Glomerular endothelial cell (primary cell): ENCODE measurements at regions not wholly inside any gene's neighbourhood (a gene's known extent, or its start where the extent isn't known, plus 50 kb on each side); places are given as distances from the start of the nearest gene placed in this dataset.

Experiments used
- DNase-seq: peaks from one replicate; pipeline ENCODE4 v3.0.0-alpha.2; 2011; ENCODE audit warnings: low read depth, low spot score; ENCODE audit errors: extremely low read depth

DNA sequence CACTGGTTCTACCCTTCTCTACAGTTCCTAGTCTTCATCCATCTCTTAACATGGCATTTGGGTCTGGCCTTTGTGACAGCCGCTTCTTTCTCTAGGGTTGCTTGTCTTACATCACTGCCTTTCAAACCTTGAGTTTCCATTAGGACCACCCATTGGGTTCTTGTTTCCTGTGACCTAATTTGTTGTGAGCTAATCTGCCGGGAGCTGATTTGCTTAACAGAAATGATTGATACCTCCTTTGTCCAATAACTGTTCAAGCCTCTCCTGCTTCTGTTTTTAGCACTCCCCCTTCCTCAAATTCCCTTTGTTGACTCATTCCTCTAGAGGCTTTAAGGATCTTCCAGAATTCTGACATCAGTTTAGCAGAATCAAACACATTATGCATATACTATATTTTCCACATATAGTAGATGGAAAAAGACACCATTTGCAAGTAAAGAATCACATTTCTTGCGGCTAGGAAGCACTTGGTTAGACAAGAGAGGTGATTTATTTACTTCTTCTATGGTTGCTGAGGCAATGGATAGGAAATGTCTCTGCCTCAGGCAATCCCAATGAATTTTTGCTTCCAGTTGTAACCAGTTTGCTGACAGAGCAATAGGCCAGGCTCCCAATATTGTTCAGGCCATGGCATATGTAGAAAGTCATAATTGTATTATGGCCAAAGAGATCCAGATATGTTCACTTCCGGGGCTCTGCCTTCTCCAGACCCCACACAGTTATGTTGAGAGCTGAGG is 130.7 kb downstream of the SNX19 start:
- no peak for DNase-seq

DNA sequence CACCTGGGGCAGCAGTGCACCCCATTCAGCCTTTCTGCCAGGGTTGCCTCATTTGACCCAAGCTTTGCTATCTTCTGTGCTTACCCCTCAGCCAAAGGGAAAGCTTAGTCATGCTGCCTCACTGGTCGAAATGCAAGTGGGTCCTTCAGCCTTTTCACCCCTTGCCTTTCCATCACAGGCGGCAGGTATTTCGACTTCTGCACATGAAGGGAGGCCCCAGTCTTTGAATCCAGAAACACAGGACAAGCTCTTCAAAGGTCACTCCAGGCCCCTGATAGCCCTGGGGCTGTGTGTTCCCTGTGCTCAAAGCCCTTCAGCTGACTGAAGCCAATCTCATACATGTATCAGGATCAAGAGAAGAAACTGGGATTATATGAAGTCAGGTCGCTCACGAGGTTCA is 129.7 kb downstream of the SNX19 start:
- DNase-seq = no peak

DNA sequence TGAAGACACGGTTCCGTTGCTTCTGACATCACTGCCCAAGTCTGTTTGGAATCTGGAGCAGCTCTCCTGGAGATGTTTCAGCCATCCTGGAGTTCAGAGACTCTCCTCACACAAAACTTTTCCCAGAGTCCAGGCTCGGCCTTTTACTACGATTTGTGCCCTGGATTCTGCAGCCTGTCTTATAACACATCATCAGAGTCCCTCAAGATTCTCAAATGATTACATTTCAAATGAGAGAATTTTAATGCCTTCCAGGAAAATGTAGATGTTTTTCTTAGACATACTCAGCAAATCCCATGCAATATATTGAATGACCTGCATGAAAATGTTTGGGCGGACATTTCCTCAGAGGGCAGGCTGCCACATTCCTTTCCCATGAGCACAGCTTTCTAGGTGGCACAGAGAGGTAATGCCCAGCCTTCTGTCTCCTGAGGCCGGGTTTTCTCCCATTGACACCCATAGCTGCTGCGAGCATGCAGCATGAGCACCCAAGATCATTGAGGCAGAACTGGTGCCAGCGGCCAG is 129.1 kb downstream of the SNX19 start:
- DNase-seq = no peak

DNA sequence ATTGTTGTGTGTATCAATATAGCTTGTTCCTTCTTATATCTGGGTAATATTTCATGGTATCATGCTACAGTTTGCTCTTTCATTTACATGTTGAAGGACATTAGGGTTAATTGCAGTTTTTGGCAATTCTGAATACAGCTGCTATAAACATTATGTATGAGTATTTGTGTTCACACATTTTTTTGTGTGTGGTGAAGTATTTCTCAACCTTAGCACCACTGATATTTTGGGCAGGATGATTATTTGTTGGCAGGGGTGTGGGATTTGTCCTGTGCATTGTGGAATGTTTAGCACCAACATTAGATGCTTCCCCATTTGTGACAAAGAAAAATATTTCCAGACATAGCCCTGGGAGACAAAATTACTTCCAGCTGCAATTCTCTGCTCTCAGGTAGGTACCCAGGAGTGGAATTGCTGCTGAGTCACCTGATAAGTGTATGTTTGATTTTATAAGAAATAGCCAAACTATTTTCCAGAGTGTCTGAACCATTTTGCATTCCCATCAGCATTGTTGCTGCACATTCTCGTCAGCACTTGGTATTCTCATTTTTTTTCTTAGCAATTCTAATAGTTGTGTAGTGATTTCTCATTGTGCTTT is 128.2 kb downstream of the SNX19 start:
- DNase-seq = no peak

DNA sequence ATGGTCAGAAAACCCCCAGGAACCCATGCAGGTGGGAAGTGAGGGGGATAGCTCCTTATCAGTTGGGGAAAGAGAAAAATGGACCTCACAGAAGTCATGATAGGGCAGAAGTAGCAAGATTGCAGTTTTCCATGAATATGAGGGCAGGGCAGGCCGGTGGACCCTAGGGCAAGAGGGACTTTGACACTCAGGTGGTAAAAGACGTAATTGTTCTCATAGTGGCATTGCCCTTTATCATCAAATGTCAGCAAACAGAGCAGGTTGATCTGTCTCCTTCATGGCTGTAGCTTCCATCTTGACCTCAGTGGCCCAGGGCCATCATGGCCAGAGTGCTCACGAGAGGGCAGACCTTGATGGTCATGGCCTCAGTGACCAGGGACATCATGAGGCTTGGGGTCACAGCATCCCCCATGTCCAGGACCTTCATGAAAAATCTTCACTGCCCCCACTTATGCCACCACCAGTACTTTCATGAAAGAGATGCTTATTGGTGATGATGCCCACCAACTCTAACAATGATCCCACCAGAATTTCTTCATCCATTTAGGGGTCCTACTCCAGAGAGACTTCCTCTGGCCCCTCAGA is 127.1 kb downstream of the SNX19 start:
- no peak for DNase-seq

DNA sequence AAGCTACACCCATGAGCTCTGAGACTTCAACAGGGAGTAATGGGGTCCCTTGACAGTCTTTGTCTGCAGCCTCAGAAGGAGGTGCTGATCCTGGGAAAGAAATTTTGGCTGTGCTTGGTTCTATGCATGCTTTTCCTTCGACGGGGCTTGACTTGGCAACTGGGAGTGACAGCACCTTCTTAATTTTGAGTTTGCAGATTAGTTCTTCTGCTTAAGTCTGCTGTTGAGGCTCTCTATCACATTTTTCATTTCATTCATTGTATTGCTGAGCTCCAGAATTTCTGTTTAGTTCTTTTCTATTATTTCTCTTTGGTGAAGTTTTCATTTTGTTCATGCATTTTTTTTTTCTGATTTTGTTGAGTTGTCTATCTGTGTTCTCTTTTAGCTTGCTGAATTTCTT is 125.6 kb downstream of the SNX19 start:
- DNase-seq = no peak

DNA sequence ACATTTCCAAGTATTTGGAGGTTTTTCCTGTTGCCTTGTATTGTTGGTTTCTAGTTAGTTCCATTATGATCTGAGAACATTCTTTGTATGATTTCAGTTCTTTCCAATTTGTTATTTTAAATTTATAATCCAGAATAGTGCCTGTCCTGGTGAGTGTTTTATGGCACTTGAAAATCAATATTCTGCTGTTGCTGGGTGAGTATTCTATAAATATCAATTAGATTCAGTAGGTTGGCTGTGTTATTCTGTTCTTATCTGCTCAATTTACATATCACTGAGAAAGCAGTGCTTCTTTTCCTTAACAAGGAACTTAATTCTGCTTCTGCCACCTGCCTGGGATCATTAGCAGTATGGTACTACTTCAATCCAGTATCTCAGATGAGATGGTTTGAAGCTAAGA is 123.5 kb downstream of the SNX19 start:
- DNase-seq = no peak

DNA sequence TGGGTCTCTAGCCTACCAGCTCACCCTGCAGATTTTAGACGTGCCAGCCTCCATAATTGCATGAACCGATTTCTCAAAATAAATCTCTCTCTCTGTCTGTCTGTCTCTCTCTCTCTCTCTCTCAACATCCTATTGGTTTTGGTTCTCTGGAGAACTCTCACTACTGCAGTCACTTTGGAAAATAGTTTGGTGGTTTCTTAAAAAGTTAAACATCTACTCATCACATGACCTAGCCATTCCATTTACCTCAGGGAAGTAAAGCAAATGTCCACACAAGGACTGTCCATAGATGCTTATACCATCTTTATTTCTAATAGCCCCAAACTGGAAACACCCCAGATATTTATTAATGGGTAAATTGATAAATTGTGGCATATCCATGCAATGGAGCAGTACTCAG is 119.5 kb downstream of the SNX19 start:
- no peak for DNase-seq

DNA sequence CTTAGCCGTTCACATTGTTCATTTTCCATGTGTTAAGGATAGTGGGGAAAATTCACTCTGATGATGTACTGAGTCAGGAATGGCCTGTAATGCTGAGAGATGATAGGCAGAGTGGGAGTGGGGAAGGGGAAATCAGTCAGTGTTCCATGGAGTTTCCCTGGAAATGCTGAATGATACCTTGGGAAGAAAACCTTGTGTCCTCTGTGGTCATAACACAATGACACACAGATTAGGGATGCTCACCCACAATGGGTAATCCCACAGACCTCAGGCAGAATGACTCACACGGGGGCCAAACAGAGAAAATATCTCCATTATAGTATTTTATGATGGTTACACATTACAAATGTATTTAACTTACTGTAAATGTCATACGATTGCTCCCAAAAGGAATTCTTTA is 118.0 kb downstream of the SNX19 start:
- no peak for DNase-seq

DNA sequence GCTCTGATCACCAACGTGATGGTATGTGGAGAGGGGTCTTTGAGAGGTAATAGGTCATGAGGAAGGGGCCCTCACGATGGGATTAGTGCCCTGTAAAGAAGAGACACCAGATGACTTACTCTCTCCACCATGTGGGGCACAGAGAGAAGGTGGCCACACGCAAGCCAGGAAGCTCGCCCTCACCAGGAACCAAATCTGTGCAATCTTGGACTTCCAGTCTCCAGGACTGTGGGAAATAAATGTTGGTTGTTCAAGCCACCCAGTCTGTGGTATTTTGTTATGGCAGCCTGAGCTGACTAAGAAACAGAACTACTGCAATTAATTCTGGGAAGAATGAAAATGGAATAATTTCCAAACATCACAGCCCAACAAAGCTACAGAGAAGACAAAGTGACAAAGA is 117.5 kb downstream of the SNX19 start:
- DNase-seq = no peak

DNA sequence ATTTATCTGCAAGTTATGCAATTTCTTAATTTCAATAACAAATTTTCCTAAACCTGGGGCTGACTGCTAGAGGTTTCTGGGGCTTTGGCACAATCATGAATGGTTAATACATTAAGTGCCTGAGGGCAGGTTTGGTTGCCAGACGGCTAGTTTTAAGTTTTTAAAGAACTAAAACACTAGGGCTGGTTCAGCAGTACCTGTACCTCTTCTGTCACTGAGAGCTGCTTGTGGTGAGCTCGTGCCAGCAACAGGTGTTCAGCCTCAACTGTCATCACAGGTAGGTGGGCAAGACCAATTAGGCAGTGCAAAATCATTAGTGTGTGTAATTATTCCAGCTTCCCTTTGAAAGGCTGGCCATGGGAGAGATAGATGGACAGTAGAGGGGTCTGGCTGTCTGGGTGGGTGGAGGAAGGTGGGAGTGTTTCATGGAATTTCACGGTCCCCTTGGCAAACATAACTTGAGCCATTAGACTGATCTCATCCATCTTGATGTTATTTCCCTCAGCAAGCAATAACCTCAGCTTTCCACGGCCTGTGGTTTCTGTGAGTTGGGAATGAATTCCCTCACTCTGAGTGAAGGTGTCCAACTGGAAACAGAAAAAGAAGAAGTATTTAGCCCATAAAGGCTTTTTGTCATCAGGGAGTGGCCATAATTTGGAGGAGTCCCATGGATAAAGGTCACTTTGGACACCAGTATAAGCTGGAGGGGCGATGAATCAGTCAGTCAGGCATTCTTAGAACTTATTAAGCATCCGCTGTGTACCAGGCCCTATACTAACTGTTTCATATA is 114.8 kb downstream of the SNX19 start:
- no peak for DNase-seq

DNA sequence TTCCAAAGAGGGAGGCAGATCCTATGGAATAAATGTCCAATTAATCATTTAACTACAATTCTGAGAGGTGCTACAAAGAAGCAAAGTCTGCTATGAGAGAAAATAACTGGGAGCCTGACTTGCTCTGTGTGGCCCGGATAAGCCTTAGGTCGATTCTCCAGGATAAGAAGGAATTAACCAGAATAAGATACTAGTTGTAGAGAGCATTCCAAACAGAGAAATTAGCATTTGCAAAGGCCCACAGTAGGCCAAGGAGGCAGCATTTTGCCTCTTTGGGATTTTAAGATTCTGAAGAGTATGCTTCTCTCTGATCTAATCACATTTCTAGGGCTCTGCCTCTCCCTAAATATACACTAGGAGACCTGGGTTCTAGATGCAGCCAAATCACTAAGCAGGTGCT is 113.7 kb downstream of the SNX19 start:
- DNase-seq = no peak

DNA sequence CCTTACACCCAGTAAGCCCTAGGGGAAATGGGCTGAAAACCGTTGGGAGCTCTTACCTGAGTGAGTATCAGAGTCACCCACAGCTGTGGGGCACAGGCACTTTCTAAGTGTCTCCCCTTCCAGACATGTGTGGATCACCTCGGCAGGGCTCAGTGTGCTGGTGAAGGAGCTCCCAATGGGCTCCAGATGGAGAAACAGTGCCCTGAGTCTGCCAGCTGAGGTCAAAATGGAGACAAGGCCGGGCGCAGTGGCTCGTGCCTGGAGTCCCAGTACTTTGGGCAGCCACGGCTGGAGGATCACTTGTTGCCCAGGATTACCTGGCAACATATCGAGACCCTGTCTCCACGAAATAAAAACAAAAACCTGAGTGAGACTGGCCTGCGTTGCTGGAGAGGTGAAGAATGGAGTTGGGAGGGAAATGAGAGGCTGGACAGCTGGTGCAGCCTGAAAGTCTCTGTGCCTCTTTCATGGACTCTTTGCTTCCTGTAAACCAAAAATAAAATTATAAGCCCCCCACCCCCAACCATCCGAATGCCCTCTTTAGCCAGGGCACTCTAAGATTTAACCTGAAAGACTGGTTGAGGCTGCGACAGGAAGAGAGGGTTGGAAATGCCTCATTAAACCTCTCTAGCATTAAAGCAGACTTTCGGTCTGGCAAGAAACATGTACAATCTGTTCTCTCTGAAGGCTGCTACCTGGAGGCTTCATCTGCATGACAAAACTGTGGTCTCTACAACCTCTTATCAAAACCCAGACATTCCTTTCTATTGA is 111.8 kb downstream of the SNX19 start:
- no peak for DNase-seq

DNA sequence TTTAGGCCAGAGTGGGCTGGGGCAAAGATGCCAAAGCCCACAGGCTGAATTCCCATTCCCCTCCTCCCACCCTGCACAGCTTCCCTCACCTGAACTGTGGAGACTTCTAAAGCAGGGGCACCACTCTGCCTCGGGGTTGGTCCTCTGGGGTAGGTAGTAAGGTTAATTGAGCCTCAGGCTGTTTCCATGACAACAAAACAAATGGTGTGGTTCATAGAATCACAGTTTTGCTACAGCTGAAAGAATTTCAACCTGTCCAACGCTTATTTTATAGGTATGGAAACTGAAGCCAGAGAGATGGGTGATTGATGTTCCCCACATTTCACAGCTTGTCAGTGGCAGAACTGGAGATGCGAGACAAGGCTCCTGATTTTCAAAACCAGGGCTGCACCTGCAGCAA is 109.5 kb downstream of the SNX19 start:
- DNase-seq = no peak

DNA sequence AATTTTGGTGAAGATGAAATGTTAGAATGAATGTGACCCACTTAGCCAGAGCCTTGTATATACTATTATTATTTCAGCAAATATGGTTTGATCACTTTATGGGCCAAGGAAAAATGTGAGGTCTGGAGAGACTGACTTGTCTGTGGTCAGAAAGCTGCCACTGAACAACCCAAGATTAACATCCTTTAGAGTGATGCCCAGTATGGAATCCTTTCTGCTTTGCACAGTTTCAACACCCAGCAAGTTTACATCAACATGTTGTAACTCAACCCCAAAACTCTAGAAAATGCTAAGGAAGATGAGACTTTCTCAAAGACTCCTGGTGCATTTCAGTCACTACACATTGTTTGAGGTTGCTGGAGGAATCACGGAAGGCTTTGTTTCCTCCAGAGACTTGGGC is 107.7 kb downstream of the SNX19 start:
- DNase-seq = no peak

DNA sequence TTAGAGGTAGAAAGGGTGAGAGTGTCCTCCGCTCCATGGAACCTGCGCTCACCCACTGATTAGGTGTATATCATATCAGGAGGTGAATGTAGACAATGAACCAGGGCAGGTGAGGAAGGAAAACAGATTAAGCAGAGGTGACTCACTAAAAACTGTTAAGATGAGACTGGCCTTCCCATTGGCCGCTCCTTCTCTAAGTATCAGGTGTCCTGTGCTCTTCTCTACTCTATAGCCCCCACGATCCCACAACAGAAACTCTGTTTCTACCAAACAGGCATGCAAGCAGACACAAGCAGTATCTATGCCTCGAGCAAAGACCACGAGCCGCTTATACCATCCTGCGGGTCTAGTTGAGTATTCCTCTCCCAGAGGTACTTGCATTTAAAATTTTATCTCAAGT is 103.1 kb downstream of the SNX19 start:
- DNase-seq = no peak

DNA sequence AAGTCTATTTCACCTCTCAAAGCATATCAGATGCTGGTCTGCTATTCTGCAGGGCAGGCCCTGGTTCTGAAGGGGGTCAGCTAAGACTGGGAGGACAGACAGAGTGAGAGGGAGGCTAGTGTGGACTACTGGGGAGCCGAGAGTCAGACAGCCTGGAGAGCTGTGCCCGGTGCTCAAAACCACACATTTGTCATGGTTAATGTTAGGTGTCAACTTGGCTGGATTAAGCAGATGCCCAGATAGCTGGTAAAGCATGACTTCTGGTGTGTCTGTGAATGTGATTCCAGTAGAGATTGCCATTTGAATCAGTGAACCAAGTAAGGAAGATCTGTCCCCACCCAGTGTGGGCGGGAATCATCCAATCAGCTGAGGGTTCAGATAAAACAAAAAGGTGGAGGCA is 102.6 kb downstream of the SNX19 start:
- no peak for DNase-seq

DNA sequence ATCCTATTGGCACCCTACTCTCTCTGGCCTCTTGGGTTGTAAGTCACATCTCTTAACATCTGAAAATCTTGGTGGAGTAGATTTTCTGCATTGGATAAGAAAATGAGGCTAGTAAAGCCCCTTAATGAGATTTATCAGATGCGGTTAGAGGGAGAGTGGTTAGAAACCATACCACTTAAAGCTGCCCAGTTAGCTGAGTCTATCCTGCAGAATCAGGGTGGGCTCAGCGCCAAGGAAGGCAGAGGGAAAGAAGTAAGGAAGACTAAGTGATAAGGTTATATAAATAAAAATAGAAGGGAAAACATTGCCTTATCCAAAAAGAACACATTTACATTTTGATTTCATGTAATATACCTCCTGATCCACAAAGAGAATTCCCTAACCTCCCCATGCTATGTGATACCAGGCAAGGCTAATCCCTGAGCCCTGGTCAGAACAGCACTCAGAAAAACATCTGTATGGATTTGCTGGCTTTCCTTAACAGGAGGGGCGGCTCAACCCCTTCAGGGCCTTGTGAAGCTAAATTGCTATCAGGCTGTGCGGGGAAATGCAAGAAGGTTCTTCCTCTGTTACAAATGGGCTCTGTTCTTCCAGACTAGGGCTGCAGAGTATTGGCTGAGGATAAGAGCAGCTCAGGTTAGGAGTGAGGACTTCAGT is 101.7 kb downstream of the SNX19 start:
- DNase-seq = no peak

DNA sequence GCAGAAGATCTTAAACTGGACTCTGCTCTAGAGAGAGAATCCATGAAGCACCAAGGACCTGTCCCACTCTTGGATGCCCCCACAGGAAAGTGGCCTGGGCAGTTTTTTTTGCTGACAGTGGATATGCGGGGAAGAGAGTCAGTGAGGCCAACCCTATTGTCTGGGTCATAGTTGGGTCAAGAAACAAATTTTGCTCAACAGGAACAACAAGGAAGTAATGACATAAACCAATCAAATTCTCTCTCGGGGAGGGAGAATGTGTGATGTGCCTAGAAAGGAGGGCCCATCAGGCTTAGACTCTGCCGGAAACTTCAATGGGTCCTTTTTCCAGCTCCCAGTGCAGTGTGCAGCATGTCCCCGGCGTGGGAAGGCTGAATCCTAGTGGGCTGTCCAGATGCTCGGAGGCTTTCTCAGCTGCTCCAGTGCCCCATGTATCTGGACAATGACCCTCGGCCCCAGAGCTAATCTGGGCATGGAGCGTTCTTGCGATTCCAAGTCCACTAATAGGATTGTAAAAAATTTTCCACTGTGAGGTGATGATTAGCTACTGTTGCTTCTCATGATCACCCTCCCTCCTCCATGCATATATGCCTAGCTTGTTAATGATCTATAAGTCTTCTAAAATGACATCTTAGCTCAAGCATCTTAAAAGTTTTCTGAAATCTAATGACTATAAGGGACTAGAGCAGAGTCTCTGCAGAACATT is 101.0 kb downstream of the SNX19 start:
- no peak for DNase-seq

DNA sequence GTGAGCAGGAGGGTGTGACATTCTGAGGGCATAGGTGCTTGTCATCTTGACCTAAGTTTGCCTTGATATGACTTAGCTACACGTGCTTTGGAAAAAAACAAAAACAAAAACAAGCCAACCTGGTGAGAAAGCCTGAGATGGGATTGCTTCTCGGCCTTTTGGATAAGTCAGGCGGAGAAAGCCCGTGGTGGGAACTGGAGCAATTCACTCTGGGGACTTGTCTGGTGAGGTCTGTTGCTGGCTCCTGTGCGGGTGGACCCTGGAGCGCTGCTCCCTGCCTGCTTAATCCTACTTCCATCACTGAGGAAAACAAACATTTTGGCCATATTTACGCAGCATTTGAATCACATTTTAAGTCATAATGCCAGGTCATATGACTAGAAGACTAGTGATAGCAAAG is 100.3 kb downstream of the SNX19 start:
- no peak for DNase-seq
